ENCODE measurements at regions not wholly inside any gene's neighbourhood (a gene's known extent, or its start where the extent isn't known, plus 50 kb on each side); places are given as distances from the start of the nearest gene placed in this dataset.

GRCh38 chr19:29093553-29093908, 119.4 kb downstream of the UQCRFS1 start:
- DNase-seq (ENCODE audit: low spot score) = no peak

DNA sequence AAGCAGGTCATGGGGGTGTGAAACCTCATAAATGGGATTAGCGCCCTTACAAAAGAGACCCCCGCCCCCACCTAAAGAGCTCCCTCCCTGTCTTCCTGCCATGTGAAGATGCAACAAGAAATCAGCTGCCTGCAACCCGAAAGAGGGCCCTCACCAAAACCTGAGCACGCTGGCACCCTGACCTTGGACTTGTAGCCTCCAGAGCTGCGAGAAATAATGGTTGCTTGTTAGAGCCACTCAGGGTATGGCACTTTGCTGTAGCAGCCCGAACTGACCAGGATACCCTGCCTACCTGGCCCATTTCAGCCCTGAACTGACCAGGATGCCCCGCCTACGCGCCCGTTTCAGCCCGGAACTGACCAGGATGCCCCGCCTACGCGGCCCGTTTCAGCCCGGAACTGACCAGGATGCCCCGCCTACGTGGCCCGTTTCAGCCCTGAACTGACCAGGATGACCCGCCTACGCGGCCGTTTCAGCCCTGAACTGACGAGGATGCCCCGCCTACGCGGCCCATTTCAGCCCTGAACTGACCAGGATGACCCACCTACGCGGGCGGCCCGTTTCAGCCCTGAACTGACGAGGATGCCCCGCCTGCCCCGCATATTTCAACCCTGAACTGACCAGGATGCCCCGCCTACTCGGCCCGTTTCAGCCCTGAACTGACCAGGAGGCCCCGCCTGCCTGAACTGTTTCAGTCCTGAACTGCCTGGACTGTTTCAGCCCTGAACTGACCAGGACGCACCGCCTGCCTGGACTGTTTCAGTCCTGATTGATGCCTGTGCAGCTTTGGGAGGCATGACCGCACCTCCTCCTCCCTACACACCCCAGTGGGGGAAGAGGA, 120.0 kb downstream of the UQCRFS1 start:
- DNase-seq (ENCODE audit: low spot score) = no peak

DNA sequence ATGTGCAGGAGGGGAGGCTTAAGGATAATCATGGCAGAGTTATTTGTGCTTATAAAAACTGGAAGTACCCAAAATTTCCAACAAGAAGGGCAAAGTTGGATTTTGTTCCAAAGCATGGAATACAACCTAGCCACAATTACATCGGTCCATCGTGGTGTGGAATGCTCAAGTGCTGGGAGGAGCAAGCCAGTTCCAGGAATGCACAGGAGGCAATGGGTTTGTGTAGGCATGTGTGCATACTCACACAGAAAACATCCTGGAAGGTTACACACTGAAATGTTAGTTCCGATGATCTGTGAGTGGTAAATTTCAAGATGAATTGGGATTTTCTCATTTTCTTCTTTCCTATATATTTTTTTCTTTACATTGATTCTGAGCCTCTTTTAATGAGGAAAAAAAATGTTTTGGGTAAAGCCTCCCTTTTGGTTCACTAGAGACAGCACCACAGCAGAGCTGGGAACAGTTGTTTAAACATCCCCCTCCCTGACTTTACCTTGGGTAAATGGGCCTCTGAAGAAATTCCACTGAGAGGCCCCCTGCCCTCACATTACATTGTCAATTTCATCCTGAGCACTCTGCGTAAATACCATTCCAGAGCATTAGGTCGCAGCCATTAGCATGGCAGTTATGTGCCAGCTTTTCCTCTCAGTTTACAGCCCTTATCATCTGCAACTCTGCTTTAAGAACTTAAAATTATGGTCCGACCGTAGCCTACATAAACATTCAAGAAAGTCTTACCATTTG, 122.0 kb downstream of the UQCRFS1 start:
- DNase-seq (ENCODE audit: low spot score) = no peak

DNA sequence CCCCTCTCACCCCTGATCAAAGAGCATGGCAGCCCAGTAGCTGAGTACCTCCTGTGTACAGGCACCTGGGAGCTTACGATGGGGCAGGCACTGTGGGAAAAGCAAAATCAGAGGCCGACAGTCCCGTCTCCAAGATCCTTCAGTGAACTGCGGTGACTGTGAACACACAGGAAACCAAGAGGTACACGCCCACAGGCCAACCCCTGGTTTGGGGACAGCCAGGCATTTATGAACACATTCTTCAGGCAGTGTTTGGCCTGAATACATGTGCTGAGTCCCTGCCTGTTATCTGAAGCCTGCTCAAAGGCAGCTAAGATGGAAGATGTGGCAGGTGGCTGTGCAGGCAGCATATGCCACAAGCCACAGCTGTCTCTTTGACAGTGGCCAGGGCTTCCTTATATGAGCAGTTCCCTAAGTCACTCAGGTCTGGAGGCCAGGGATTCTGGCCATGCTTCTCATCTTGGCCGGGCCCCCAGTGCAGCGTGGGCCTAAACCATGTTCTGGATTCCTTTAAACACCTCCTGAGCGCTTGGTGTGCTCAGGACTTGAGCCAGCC, 123.6 kb downstream of the UQCRFS1 start:
- no peak for DNase-seq (ENCODE audit: low spot score)

DNA sequence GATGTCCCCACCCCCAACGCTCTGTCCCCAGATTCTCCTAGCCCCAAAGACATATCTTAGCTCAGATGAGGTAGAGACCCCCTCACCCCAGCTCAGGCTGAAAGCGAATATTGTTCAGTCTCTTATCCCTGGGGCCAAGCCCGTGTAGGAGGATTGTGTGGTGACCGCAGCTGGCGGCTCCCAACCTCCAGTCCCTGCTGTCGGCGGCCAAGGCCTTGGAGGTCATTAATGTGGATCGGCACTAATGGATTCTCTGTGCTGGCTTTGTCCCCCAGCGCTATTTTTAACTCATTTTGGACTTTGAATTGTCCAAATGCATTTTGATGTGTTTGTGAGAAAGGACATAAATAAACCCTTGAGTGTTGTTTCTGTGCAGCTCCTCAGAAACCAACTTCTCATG, 124.2 kb downstream of the UQCRFS1 start:
- DNase-seq (ENCODE audit: low spot score) = no peak

DNA sequence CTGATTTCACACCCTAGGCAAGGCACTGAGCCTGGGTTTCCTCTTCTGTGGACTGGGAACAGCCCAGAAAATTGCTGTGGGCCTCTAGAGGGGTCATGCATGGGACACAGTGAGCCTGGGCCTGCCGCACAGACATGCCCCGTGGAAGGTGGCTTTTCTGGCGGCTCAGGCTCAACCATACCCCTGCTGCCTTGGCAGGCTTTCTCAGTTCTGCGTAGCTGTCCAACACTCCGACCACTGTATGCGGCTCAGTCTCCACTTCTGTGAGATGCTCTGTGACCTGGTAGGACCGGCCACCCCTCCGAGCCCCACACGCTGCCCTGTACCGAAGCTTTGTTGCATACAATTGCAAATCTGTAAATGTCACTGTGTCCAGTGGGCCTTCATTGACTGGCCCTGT, 126.3 kb downstream of the UQCRFS1 start:
- DNase-seq (ENCODE audit: low spot score) = no peak

GRCh38 chr19:29086182-29086581, 126.8 kb downstream of the UQCRFS1 start:
- peak; percentile 31 for DNase-seq (ENCODE audit: low spot score)

DNA sequence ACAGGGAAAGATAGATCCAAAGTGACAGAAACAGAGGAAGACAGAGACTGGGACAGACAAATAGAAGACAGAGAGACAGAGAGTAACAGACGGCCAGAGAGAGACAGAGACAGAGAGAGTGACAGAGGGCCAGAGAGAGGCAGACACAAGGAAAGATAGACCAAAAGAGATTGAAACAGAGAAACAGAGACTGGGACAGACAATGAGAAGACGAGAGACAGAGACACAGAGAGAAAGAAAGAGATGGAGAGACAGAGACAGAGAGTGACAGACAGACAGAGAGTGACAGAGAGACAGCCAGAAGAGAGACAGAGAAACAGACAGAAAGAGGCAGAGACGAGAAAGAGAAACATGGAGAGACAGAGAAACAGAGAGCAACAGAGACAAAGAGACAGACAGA, 127.3 kb downstream of the UQCRFS1 start:
- no peak for DNase-seq (ENCODE audit: low spot score)

DNA sequence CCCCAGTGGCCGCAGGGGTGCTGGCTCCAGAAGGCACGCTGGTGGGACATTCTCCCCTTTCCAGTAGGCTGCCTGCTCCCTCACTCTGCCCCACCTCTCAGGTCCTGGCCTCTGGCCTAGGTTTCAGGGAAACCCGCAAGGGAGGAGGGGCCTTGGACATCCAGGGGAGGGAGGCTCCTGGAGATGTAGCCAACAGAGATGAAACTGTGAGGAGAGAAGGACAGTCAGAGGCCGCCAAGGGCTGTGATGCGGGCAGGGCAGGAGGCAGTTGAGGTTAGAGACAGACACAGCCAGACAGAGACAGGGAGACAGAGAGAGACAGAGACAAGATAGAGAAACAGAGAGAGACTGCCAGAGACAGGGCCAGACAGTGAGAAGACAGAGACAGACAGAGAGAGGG, 127.7 kb downstream of the UQCRFS1 start:
- DNase-seq (ENCODE audit: low spot score) = no peak

DNA sequence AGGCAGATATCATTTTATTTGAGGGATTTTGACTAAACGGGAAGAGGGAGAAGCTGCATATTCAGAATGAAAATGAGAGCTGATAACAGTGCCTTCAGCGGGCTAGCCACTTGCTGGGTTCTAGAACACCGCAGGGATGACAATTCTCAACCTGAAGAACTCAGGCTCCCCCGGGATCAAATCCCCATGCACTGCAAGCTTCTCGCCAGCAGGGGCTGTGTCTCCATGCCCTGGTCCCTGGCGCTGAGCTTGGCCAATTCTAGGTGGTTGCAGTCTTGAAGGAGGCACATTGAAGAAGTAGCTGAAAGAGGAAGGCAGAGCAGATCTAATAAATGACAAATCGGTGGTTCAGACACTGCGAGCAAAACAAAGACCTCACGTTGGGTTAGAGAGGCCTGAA, 128.7 kb downstream of the UQCRFS1 start:
- peak; percentile 11 for DNase-seq (ENCODE audit: low spot score)

- DNase-seq (ENCODE audit: low spot score) = no peak
These were observed 129.1 kb downstream of the UQCRFS1 start for GRCh38 chr19:29083863-29084262.

DNA sequence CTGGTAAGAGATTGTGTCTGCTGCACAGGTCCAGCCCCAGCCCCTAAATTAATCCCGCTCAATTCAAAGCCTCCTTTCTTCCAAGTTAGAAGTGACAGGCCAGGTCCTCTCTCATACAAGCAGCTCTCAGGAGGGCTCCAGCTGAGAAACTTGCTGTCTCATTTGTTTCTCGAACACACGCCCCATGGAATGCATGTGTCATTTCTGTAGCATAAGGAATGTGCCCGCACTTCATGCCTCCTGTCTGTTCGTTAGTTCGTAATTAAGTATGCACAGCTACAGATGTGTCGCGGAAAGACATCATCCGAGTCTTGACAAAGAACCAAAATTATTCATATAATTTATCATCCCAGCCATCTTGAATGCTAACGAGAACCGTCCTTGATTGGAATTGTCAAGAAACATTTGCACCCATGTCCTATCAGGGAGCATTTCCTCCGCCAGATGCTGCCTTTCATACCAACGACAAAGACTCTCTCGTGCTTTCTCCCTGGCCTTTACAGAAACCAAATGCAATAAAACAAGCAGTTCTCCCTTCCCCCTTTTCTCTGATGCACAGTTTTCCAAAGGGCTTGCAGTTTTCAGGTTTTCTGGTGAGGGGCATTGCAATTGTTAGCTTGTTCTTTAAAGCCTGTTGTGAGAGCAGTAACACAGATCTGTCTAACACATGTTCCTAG, 133.5 kb downstream of the UQCRFS1 start:
- DNase-seq (ENCODE audit: low spot score) = no peak

GRCh38 chr19:29076963-29077362, 136.0 kb downstream of the UQCRFS1 start:
- no peak for DNase-seq (ENCODE audit: low spot score)

- DNase-seq (ENCODE audit: low spot score) = no peak
These were observed 136.8 kb downstream of the UQCRFS1 start for GRCh38 chr19:29076161-29076560.

- no peak for DNase-seq (ENCODE audit: low spot score)
These were observed 137.8 kb downstream of the UQCRFS1 start for GRCh38 chr19:29075149-29075548.

DNA sequence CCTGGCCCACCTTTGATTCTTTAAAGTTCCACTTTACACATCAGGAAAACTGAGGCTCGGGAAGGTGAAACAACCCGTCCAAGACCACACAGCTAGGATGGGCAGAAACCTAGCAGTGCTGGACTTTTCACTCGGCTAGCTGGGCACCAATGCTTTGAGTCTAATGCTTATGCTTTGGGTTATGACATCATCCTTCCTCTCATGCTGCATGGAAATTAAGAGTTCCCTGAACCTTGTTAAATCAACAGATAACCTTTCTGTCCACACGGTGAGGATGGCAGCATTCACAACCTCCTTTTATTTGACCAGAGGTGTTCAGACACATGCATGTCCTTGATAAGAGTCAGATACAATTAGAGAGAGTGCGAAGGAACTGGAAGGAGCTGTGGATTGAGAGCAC, 138.4 kb downstream of the UQCRFS1 start:
- DNase-seq (ENCODE audit: low spot score) = no peak

DNA sequence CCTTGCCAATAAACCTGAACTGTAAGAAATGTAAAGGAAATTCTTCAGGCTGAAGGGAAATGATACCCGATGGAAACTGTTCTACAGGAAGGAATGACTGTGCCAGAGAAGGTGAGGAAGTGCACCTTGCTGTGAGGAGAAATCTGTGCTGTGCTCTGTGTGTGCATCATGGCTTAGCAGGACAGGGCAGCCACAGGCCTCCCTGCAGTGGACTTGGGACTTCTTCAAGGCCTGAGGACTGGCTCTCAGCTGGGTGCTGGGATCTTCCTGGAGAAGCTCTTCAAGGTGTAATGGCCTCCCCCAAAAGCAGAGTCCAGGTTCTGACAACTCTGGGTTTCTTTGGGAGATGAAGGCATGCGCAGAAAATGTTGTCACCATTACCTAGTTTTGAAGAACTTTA, 145.1 kb downstream of the UQCRFS1 start:
- no peak for DNase-seq (ENCODE audit: low spot score)

DNA sequence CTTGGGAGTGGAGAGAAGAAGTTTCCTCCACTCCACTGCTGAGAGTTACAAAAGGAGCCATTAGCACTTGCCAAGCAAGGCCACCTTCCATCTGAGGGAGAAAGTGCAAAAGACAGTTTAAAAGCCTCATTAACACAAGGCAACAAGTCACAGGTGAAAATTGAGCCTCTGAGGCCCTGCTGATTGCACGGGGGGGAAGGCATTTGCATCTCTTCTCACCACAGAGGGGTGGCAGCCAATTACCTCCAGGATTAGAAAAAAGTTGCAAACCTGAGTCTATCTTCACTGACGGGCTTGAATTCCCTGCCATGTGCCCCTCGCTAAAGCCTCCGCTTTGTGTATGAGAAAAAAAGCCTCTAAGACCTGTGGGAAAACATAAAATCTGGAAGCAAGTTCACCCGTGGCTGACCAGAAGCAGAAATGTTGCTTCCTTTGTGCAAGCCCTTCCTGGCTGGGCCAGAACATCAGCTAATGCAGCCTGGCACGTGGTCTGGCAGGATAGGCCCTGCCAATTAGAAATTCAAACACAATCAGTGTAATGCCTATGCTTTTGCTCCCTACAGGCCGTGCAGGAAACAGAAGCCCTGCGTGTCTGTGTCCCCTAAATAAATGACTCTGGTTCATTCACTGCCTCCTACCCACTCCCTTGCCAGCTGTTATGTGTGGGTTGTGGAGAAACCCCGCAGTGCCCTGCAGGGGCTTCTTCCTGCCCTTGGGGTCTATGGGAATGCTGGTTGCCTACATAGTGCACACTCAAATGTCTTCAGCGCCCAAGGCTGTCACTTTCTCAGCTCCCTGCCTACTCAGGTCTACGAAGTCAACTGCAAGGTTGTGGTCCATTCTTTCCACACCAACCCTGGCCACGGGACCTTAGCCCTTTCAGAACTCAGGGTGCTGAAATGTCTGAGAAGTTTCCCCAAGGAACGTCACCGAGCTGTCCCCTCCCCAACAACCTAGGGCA, 150.2 kb downstream of the UQCRFS1 start:
- DNase-seq (ENCODE audit: low spot score) = no peak

DNA sequence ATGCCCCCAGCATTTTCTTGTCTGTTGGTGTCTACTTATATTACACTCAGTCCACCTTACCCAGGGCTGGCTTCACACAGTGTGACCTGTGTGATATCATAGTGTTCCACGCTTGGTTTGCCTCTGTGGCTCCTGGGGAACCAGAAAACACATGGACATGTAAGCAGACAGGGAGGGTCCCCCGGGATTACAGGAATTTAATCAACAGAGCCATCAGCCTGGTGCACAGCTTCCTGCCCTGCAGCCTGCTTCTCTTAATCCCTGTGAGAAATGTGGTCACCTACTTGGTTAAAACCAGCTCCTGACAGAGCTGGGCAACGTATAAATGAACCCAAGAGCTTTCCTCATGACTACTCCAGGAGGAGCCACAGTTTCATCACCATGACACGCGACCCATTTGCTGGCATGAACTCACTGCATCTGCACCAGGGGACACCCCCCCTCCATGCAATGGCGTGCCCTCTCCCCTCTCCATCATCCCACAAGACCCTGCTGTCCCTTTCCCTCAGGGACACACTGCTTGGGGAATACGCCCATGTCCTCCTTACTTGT, 152.1 kb downstream of the UQCRFS1 start:
- DNase-seq (ENCODE audit: low spot score) = no peak

DNA sequence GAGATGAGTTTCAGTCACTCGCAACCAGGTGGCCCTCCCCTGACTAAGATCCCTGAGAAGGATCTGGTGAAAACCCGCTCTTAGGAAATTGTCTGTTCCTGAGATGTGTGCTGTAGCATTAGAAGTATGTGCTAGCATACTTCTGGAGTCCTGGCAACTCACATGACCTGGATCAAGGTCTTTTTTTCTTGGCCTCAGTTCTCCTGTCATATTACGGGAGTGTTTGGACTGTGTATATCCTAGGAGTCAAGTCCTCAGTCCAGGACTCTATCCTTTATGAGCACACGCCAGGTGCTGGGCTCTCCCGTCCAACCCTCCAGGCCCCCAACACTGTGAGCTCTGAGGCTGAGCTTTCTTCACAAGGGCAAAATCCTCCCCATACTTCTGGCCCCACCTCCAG, 156.4 kb downstream of the UQCRFS1 start:
- DNase-seq (ENCODE audit: low spot score) = no peak

Measured in kidney tubule cell (primary cell).